ENCODE measurements at regions not wholly inside any gene's neighbourhood (a gene's known extent, or its start where the extent isn't known, plus 50 kb on each side); places are given as distances from the start of the nearest gene placed in this dataset.

DNA sequence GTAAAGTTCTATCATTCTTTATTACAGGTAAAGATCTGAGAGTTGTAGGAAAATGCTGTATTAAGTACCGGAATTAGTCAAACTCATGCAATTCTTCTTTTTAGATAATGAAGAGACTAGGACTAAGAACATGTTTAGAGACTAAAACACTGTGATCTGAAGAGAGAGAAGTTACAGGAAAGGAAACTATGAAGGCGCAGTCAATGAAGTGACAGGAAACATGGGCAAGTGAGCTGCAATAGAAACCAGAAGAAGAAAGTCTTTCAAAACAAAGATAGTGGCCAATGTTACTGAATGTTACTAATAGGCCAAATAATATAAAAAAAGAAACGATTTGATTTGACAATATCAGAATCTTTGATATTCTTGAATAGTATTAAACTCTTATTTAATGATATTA lies 659.4 kb upstream of the RGS18 start:
- TF ChIP-seq TARDBP (IDR thresholded peaks at IDR 0.05): no peak
- TF ChIP-seq HDGF (IDR thresholded peaks at IDR 0.05; ENCODE audit: borderline replicate concordance): no peak
- TF ChIP-seq BHLHE40 (IDR thresholded peaks at IDR 0.05; ENCODE audit: borderline replicate concordance): no peak
